ENCODE measurements at regions not wholly inside any gene's neighbourhood (a gene's known extent, or its start where the extent isn't known, plus 50 kb on each side); places are given as distances from the start of the nearest gene placed in this dataset.

GRCh38 chr19:30105727-30106126 is 163.7 kb downstream of the URI1 start:
- H3K4me1 ChIP-seq: no peaks in the 10 kb centered on the region
- no peak overlapping the region for H3K4me3 ChIP-seq
- H3K36me3 ChIP-seq: no peaks in the 10 kb centered on the region
- H3K27me3 ChIP-seq: no peaks in the 10 kb centered on the region
- no peak for DNase-seq
- H3K27ac ChIP-seq: no peak overlapping the region
- ATAC-seq: no peak
- intact Hi-C loops (cut with DNase I; ENCODE audit: low total_unique reads) (no loop called here), in situ Hi-C loops (cut with MboI; ENCODE audit: low sequenced_read_pairs in 4 of 4) (no loop called here)
- TF ChIP-seq POLR2A (IDR thresholded peaks at IDR 0.05): no peak
- TF ChIP-seq, protein P1, sequence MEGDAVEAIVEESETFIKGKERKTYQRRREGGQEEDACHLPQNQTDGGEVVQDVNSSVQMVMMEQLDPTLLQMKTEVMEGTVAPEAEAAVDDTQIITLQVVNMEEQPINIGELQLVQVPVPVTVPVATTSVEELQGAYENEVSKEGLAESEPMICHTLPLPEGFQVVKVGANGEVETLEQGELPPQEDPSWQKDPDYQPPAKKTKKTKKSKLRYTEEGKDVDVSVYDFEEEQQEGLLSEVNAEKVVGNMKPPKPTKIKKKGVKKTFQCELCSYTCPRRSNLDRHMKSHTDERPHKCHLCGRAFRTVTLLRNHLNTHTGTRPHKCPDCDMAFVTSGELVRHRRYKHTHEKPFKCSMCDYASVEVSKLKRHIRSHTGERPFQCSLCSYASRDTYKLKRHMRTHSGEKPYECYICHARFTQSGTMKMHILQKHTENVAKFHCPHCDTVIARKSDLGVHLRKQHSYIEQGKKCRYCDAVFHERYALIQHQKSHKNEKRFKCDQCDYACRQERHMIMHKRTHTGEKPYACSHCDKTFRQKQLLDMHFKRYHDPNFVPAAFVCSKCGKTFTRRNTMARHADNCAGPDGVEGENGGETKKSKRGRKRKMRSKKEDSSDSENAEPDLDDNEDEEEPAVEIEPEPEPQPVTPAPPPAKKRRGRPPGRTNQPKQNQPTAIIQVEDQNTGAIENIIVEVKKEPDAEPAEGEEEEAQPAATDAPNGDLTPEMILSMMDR (IDR thresholded peaks at IDR 0.05 in 4 of 5, conservative IDR thresholded peaks at IDR 0.05 in 1 of 5): no peak
- no peaks in the 10 kb centered on the region for H3K9me3 ChIP-seq

DNA sequence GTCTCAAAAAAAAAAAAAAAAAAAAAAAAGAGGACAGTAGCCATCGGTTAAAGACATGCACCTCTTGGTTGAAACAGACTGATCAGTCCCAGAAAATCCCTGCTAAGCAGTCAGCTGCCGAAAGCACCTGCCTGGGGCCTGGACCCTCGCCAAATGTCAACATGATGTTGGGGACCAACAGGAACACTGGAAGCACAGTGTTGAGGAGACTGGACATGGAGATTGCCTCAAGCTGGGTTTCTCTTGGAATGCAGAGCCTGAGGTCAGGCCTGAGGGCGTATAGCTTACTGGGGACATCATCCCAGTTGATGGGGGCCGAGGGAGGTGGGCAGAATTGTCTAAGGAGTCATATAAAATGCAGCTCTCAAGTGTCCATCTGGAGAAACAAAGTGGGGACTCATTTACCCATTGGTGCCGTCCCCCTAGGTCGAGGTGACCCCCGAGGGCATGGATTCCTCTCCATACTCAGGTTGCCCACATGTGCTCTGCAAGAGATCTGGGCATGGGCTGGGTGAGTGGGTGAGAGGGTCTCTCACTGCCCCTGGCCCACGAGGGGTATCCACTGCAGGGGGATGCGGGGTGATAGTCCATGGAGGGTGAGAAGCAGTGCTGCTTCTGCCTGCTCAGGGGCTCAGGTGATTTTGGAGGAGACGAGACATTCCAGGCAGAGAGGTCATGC is 164.5 kb downstream of the URI1 start:
- in situ Hi-C loops (cut with MboI; ENCODE audit: low sequenced_read_pairs in 4 of 4): no loop called here
- Histone ChIP-seq H3K27me3 (no peaks in the 10 kb centered on the region), H3K36me3 (no peaks in the 10 kb centered on the region), H3K9me3 (no peaks in the 10 kb centered on the region), H3K4me1 (no peaks in the 10 kb centered on the region), H3K27ac (no peak overlapping the region), H3K4me3 (no peak overlapping the region)
- intact Hi-C loops (cut with DNase I; ENCODE audit: low total_unique reads): no loop called here
- DNase-seq (no peak), ATAC-seq (no peak)
- no peak for TF ChIP-seq POLR2A (IDR thresholded peaks at IDR 0.05)
- TF ChIP-seq, protein P1 (IDR thresholded peaks at IDR 0.05 in 4 of 5, conservative IDR thresholded peaks at IDR 0.05 in 1 of 5): no peak

DNA sequence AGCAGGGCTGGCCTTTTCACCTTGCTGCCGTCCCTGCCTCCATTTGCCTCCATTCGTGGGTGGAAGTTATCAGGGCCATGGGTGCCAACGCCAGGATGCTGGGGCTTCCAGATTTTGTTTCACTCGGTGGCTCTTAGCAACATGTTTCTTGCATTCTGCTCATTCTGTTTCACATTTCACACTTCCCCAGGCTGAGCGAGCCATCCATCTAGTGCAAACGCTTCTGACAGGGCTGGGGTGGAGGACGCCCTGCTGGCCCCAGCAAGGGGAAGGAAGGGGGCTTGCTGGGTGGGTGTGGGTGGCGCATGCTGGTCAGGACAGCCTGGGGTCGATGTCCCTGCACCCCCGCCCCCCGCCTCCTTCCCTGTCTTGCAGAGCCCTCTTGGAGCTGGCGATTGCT is 165.2 kb downstream of the URI1 start:
- no peaks in the 10 kb centered on the region for H3K36me3 ChIP-seq
- H3K9me3 ChIP-seq: no peaks in the 10 kb centered on the region
- no peak overlapping the region for H3K27ac ChIP-seq
- no peak overlapping the region for H3K4me3 ChIP-seq
- H3K27me3 ChIP-seq: no peaks in the 10 kb centered on the region
- DNase-seq: no peak
- no peaks in the 10 kb centered on the region for H3K4me1 ChIP-seq
- in situ Hi-C loops (cut with MboI; ENCODE audit: low sequenced_read_pairs in 4 of 4): no loop called here
- TF ChIP-seq, protein P1 (IDR thresholded peaks at IDR 0.05 in 4 of 5, conservative IDR thresholded peaks at IDR 0.05 in 1 of 5): no peak
- no peak for TF ChIP-seq POLR2A (IDR thresholded peaks at IDR 0.05)
- intact Hi-C loops (cut with DNase I; ENCODE audit: low total_unique reads): no loop called here
- ATAC-seq: no peak

DNA sequence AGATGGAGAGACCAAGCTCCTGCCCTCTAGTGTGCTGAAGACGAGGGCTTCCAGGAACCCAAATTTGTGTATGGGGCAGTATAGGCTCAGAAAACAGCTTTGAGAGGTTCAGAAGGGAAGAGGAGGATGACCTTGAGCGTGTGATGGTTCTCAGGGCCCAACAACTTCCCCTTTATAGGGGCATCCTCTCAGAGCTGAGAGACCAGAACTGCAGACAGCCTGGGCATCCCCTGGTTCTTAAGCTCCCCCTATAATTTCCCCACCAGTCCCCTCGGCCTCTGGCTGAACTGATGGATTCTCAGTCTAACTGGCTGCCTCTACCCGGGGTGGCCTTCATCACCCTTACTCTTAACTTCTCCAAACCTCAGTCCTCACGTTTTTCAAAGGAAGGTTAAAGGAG is 167.5 kb downstream of the URI1 start:
- DNase-seq: no peak
- in situ Hi-C loops (cut with MboI; ENCODE audit: low sequenced_read_pairs in 4 of 4) (no loop called here), intact Hi-C loops (cut with DNase I; ENCODE audit: low total_unique reads) (no loop called here)
- no peaks in the 10 kb centered on the region for H3K27me3 ChIP-seq
- ATAC-seq: no peak
- no peak overlapping the region for H3K4me3 ChIP-seq
- TF ChIP-seq, protein P1 (IDR thresholded peaks at IDR 0.05 in 4 of 5, conservative IDR thresholded peaks at IDR 0.05 in 1 of 5): no peak
- no peak for TF ChIP-seq POLR2A (IDR thresholded peaks at IDR 0.05)
- H3K4me1 ChIP-seq: no peaks in the 10 kb centered on the region
- no peaks in the 10 kb centered on the region for H3K9me3 ChIP-seq
- H3K27ac ChIP-seq: no peak overlapping the region
- no peaks in the 10 kb centered on the region for H3K36me3 ChIP-seq

All from gastrocnemius medialis (tissue), 4 donors.